ENCODE measurements at regions not wholly inside any gene's neighbourhood (a gene's known extent, or its start where the extent isn't known, plus 50 kb on each side); places are given as distances from the start of the nearest gene placed in this dataset.

DNA sequence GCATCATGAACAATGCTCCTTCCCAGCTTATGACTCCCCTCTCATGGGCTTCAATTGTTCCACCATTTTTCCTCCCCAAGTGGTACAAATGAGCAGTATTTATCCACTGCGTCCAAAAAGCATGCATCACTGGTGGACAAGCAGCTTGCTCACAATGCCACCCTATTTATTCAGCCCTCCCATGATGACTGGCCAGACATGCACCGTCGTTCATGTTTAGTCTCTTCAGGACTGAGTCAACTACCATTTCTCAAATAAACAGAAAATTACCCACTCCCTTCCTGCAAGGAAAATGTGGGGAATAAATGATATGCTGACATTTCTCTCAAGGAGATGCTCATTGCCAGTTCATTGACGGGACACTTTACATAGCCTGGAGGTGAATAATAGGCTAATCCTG, 300.4 kb downstream of the C6orf118 start:
- Histone ChIP-seq H4K20me1 (ENCODE audit: insufficient read depth, poor library complexity, severe bottlenecking) (no peaks in the 10 kb centered on the region), H3K27ac (no peak overlapping the region), H3K4me2 (no peak overlapping the region), H2AFZ (no peak overlapping the region), H3K79me2 (no peaks in the 10 kb centered on the region), H3K9me3 (ENCODE audit: low read depth) (no peaks in the 10 kb centered on the region), H3K27me3 (no peaks in the 10 kb centered on the region), H3K9me2 (replicated peaks; ENCODE audit: insufficient read depth) (no peaks in the 10 kb centered on the region), H3K36me3 (replicated peaks; ENCODE audit: insufficient read depth, low read depth) (no peaks in the 10 kb centered on the region), H3K4me3 (no peak overlapping the region), H3K4me1 (ENCODE audit: insufficient read depth) (no peaks in the 10 kb centered on the region)
- DNase-seq (ENCODE audit: low spot score), result no peak
- TF ChIP-seq, protein P1, sequence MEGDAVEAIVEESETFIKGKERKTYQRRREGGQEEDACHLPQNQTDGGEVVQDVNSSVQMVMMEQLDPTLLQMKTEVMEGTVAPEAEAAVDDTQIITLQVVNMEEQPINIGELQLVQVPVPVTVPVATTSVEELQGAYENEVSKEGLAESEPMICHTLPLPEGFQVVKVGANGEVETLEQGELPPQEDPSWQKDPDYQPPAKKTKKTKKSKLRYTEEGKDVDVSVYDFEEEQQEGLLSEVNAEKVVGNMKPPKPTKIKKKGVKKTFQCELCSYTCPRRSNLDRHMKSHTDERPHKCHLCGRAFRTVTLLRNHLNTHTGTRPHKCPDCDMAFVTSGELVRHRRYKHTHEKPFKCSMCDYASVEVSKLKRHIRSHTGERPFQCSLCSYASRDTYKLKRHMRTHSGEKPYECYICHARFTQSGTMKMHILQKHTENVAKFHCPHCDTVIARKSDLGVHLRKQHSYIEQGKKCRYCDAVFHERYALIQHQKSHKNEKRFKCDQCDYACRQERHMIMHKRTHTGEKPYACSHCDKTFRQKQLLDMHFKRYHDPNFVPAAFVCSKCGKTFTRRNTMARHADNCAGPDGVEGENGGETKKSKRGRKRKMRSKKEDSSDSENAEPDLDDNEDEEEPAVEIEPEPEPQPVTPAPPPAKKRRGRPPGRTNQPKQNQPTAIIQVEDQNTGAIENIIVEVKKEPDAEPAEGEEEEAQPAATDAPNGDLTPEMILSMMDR (IDR thresholded peaks at IDR 0.05; ENCODE audit: poor library complexity), result no peak
- TF ChIP-seq EZH2phosphoT487 (IDR thresholded peaks at IDR 0.05; ENCODE audit: low read depth, severe bottlenecking, unreplicated experiment) (no peak), EZH2 (IDR thresholded peaks at IDR 0.05; ENCODE audit: borderline replicate concordance) (no peak)
- WGBS (ENCODE audit: low lambda C conversion rate, missing lambda C conversion rate), result 82% methylated on average over 4 of the region's 4 CpGs

DNA sequence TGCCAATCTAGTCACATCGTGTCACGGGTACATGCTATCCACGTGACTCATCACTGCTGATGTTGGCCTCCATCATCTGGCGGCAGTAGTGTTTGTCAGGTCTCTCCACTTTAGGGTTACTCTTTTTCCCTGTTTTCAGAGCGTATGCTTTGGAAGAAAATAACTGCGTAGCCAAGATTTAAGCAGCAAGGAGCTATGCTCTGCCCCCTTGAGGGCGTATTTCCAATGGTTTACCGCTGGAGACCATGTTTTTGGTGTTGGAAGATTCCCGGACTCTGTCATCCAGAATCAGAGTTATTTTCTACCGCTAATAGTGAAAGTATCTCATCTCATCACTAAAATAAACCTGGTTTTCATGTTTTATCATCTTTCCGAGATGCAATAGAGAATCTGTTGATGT, 306.5 kb downstream of the C6orf118 start:
- H3K79me2 ChIP-seq, result no peaks in the 10 kb centered on the region
- no peak overlapping the region for H3K27ac ChIP-seq
- no peak overlapping the region for H3K4me2 ChIP-seq
- H3K4me1 ChIP-seq (ENCODE audit: insufficient read depth), result no peaks in the 10 kb centered on the region
- H3K9me3 ChIP-seq (ENCODE audit: low read depth), result no peaks in the 10 kb centered on the region
- no peaks in the 10 kb centered on the region for H3K36me3 ChIP-seq (replicated peaks; ENCODE audit: insufficient read depth, low read depth)
- 80% methylated on average over 11 of the region's 11 CpGs for WGBS (ENCODE audit: low lambda C conversion rate, missing lambda C conversion rate)
- TF ChIP-seq, protein P1 (IDR thresholded peaks at IDR 0.05; ENCODE audit: poor library complexity), result no peak
- TF ChIP-seq EZH2 (IDR thresholded peaks at IDR 0.05; ENCODE audit: borderline replicate concordance) (no peak), EZH2phosphoT487 (IDR thresholded peaks at IDR 0.05; ENCODE audit: low read depth, severe bottlenecking, unreplicated experiment) (no peak)
- no peak for DNase-seq (ENCODE audit: low spot score)
- no peak overlapping the region for H3K4me3 ChIP-seq
- H4K20me1 ChIP-seq (ENCODE audit: insufficient read depth, poor library complexity, severe bottlenecking), result no peaks in the 10 kb centered on the region
- no peaks in the 10 kb centered on the region for H3K27me3 ChIP-seq
- no peaks in the 10 kb centered on the region for H3K9me2 ChIP-seq (replicated peaks; ENCODE audit: insufficient read depth)
- no peak overlapping the region for H2AFZ ChIP-seq

DNA sequence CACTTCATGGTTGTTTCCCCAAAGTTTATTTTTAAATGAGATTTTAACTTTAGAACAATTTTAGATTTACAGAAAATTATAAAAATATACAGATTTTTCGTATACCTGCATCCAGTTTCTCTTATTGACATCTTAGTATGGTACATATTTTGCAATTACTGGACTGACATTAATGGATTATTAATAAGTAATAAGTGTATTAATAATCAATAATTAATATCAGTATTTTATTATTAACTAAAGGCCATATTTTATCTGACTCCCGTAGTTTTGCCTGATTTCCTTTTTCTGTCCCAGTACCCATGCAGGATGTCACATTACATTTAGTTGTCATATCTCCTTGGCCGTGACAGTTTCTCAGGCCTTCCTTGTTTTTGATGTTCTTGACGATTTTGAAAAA, 307.0 kb downstream of the C6orf118 start:
- Histone ChIP-seq H3K27ac (no peak overlapping the region), H3K4me3 (no peak overlapping the region), H3K9me2 (replicated peaks; ENCODE audit: insufficient read depth) (no peaks in the 10 kb centered on the region), H3K4me1 (ENCODE audit: insufficient read depth) (no peaks in the 10 kb centered on the region), H2AFZ (no peak overlapping the region), H3K9me3 (ENCODE audit: low read depth) (no peaks in the 10 kb centered on the region), H3K4me2 (no peak overlapping the region), H3K27me3 (no peaks in the 10 kb centered on the region), H4K20me1 (ENCODE audit: insufficient read depth, poor library complexity, severe bottlenecking) (no peaks in the 10 kb centered on the region), H3K36me3 (replicated peaks; ENCODE audit: insufficient read depth, low read depth) (no peaks in the 10 kb centered on the region), H3K79me2 (no peaks in the 10 kb centered on the region)
- 93% methylated on average over 4 of the region's 4 CpGs for WGBS (ENCODE audit: low lambda C conversion rate, missing lambda C conversion rate)
- no peak for DNase-seq (ENCODE audit: low spot score)
- TF ChIP-seq, protein P1 (IDR thresholded peaks at IDR 0.05; ENCODE audit: poor library complexity), result no peak
- TF ChIP-seq EZH2phosphoT487 (IDR thresholded peaks at IDR 0.05; ENCODE audit: low read depth, severe bottlenecking, unreplicated experiment) (no peak), EZH2 (IDR thresholded peaks at IDR 0.05; ENCODE audit: borderline replicate concordance) (no peak)
